ENCODE measurements at regions not wholly inside any gene's neighbourhood (a gene's known extent, or its start where the extent isn't known, plus 50 kb on each side); places are given as distances from the start of the nearest gene placed in this dataset.

- TF ChIP-seq CTCF (conservative IDR thresholded peaks at IDR 0.05; ENCODE audit: low read depth, low read length) = no peak
- TF ChIP-seq EZH2 (IDR thresholded peaks at IDR 0.05; ENCODE audit: low read length, unreplicated experiment) = no peak
- TF ChIP-seq EZH2phosphoT487 (IDR thresholded peaks at IDR 0.05; ENCODE audit: borderline replicate concordance, low read length) = no peak
These were observed 100.7 kb upstream of the HMGN3 start for GRCh38 chr6:79335133-79335674.

Measured in PC-3 (cell line).